WTC11 (cell line): ENCODE measurements at regions not wholly inside any gene's neighbourhood (a gene's known extent, or its start where the extent isn't known, plus 50 kb on each side); places are given as distances from the start of the nearest gene placed in this dataset.

ENCODE experiments used
- ATAC-seq: fragments of 200-7000 bp; cut with Tn5 transposase; 2 replicates; pipeline ENCODE4 v1.10.0; 2021; ENCODE audit warnings: mild to moderate bottlenecking, moderate library complexity
- CTCF ChIA-PET: fragments of 300-600 bp; sonication (Branson Sonifier 250); formaldehyde crosslinking; loops from one replicate; lab custom pipeline; 2021; ENCODE audit warnings: antibody characterized with exemption; lab: Charles Lee
- POLR2A ChIA-PET: fragments of 350-600 bp; sonication (Branson Sonifier 250); formaldehyde crosslinking; loops from one replicate; lab custom pipeline; 2021; ENCODE audit warnings: antibody characterized with exemption; lab: Charles Lee
- DNase-seq: peaks from one replicate; pipeline ENCODE4 v3.0.0; 2021; ENCODE audit warnings: low spot score
- H3K27ac Mint-ChIP-seq: 2 replicates; pipeline ENCODE4 v1.8.0; 2021; ENCODE audit warnings: mixed read lengths
- H3K27me3 Mint-ChIP-seq: 2 replicates; pipeline ENCODE4 v1.8.0; 2021; ENCODE audit warnings: low read depth, mild to moderate bottlenecking, moderate library complexity, mixed read lengths
- H3K36me3 Mint-ChIP-seq: 2 replicates; pipeline ENCODE4 v1.8.0; 2021; ENCODE audit warnings: mixed read lengths
- H3K4me1 Mint-ChIP-seq: 2 replicates; pipeline ENCODE4 v1.8.0; 2022; ENCODE audit warnings: mixed read lengths
- H3K4me3 Mint-ChIP-seq: 2 replicates; pipeline ENCODE4 v1.8.0; 2021; ENCODE audit warnings: mild to moderate bottlenecking, moderate library complexity, mixed read lengths
- H3K9me3 Mint-ChIP-seq: 2 replicates; pipeline ENCODE4 v1.8.0; 2021; ENCODE audit warnings: mixed read lengths
- FOXK1 ChIP-seq: sonication (generic); formaldehyde crosslinking; IDR thresholded peaks from 2 replicates; pipeline ENCODE4 v1.8.0; 2022; ENCODE audit warnings: mild to moderate bottlenecking, moderate library complexity, missing genetic modification reagents
- HMGA2 ChIP-seq: fragments of 250-450 bp; sonication (Bioruptor Pico); IDR thresholded peaks from 2 replicates; pipeline ENCODE4 v1.4.0; 2021; ENCODE audit warnings: mild to moderate bottlenecking, moderate library complexity
- MLX ChIP-seq: sonication (generic); formaldehyde crosslinking; IDR thresholded peaks from 2 replicates; pipeline ENCODE4 v1.8.1; 2023; ENCODE audit warnings: mild to moderate bottlenecking, missing genetic modification reagents, moderate library complexity
- NFATC4 ChIP-seq: fragments of 250-450 bp; sonication (Bioruptor Pico); IDR thresholded peaks from 2 replicates; pipeline ENCODE4 v1.9.0; 2021; ENCODE audit warnings: mild to moderate bottlenecking
- RELA ChIP-seq: sonication (generic); formaldehyde crosslinking; IDR thresholded peaks from 2 replicates; pipeline ENCODE4 v1.8.1; 2022; ENCODE audit warnings: missing genetic modification reagents, mild to moderate bottlenecking, borderline replicate concordance
- SOX15 ChIP-seq: fragments of 250-450 bp; sonication (Bioruptor Pico); IDR thresholded peaks from 2 replicates; pipeline ENCODE4 v1.9.0; 2021; ENCODE audit warnings: mild to moderate bottlenecking
- ZNF232 ChIP-seq: sonication (generic); formaldehyde crosslinking; IDR thresholded peaks from 2 replicates; pipeline ENCODE4 v1.8.0; 2022; ENCODE audit warnings: mild to moderate bottlenecking, missing genetic modification reagents
- ZNF281 ChIP-seq: sonication (generic); formaldehyde crosslinking; IDR thresholded peaks from 2 replicates; pipeline ENCODE4 v1.8.0; 2023; ENCODE audit warnings: mild to moderate bottlenecking, missing genetic modification reagents
- ZNF396 ChIP-seq: fragments of 250-450 bp; sonication (Bioruptor Pico); IDR thresholded peaks from 2 replicates; pipeline ENCODE4 v1.8.0; 2021; ENCODE audit warnings: mild to moderate bottlenecking, moderate library complexity, borderline replicate concordance
- ZNF423 ChIP-seq: fragments of 250-450 bp; sonication (Bioruptor Pico); IDR thresholded peaks from 2 replicates; pipeline ENCODE4 v2.1.2; 2022; ENCODE audit warnings: mild to moderate bottlenecking, moderate library complexity
- ZSCAN18 ChIP-seq: fragments of 250-450 bp; sonication (Bioruptor Pico); IDR thresholded peaks from 2 replicates; pipeline ENCODE4 v2.1.2; 2022; ENCODE audit warnings: mild to moderate bottlenecking, moderate library complexity
- TF ChIP-seq, protein P1 (sequence below): fragments of 200-600 bp; IDR thresholded peaks from 2 replicates; pipeline ENCODE4 v1.8.0; 2022; ENCODE audit warnings: antibody characterized with exemption
- TF ChIP-seq, protein P2 (sequence below): sonication (generic); formaldehyde crosslinking; IDR thresholded peaks from 2 replicates; pipeline ENCODE4 v1.8.1; 2022; ENCODE audit warnings: mild to moderate bottlenecking, moderate library complexity, missing genetic modification reagents
- TF ChIP-seq, protein P3 (sequence below): sonication (generic); formaldehyde crosslinking; IDR thresholded peaks from 2 replicates; pipeline ENCODE4 v1.8.0; 2022; ENCODE audit warnings: mild to moderate bottlenecking, missing genetic modification reagents

DNA sequence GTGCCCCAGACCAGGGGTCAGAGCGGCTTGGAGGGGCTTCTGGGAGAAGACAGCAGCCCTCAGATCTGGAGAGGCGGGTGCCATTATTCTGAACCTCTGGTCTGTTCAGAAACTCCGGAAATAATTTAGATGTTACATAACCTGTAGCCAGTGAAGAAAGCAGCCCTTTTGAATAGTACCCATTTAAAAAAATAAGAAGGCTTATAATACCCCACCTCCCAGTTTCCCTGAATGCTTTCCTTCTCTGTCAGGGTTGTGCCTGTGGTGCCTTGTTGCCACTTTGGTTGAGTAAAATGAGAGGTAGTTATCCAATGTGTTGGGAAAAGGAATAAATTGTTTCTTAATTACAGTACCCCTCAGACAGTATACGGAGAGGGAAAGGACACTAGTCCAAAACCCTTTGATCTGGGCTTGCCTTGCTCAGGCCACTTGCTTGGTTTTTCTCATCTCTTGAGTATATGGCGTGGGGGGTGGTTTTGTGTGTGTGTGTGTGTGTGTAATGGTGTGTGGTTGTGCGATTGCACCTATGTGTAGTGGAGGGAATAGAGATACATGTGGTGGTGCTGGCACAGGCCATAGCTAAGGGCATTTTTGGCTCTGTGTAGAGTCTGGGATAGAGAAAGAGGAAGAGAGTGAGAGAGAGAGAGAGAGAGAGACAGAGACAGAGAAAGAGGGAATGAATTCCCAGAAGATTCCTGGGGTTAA, 59.1 kb upstream of the TLR4 start:
- Mint-ChIP-seq H3K4me1 (peaks cover 6% of the 10 kb centered on the region), H3K4me3 (no peak overlapping the region), H3K27ac (no peak overlapping the region), H3K36me3 (no peaks in the 10 kb centered on the region), H3K27me3 (no peaks in the 10 kb centered on the region), H3K9me3 (no peaks in the 10 kb centered on the region)
- POLR2A ChIA-PET, result no interaction called here
- CTCF ChIA-PET, result interaction anchor here (1.0 to 1.3 kb wide), 4 partner anchors 99 to 158 kb away, joined by 3 to 4 read pairs (median 4); no protein-coding TSS in a partner anchor
- DNase-seq (no peak), ATAC-seq (peak; percentile 48)
- TF ChIP-seq FOXK1 (CRISPR knock-in tag), result no peak
- TF ChIP-seq ZNF423 (CRISPR knock-in tag), result peak; percentile 15; the same call in 1 of the 2 replicates

DNA sequence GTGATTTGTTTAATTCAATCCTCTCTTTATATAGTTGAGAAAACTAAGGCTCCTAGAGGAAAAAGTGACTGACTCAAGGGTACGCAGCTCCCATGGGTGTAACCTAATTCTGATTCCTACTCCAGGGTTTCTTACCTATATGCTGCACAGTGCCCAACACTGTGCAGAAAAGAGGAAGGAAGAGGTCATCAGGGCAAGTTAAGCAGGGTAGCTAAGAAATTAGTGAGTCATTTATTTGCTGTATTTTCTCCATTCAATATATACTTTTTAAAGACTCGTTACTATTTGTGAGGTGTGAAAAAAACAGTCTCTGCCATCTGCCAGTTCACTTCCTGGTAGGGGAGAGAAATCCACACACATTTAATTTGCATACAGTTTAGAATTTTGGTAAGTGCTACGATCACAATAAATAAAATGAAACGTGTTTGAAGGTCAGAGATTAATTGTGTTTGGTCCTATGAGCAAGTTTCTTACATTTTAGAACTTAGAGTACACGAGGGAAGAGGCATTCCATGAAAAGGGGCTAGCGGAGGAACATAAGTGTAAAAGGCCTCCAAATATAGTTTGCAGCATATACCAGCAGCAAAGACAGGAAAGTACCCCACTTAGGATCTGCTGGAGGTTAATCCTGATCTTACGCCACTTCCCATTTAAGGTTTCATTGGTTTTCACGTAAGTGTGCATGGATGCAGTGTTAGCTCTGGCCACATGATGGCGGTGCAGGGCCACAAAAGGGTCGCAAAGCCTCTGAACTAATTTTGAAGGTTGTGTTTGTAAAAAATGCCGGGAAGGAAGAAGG, 59.9 kb upstream of the TLR4 start:
- POLR2A ChIA-PET, result no interaction called here
- TF ChIP-seq ZNF281 (CRISPR knock-in tag), result no peak
- TF ChIP-seq, protein P1, sequence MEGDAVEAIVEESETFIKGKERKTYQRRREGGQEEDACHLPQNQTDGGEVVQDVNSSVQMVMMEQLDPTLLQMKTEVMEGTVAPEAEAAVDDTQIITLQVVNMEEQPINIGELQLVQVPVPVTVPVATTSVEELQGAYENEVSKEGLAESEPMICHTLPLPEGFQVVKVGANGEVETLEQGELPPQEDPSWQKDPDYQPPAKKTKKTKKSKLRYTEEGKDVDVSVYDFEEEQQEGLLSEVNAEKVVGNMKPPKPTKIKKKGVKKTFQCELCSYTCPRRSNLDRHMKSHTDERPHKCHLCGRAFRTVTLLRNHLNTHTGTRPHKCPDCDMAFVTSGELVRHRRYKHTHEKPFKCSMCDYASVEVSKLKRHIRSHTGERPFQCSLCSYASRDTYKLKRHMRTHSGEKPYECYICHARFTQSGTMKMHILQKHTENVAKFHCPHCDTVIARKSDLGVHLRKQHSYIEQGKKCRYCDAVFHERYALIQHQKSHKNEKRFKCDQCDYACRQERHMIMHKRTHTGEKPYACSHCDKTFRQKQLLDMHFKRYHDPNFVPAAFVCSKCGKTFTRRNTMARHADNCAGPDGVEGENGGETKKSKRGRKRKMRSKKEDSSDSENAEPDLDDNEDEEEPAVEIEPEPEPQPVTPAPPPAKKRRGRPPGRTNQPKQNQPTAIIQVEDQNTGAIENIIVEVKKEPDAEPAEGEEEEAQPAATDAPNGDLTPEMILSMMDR, result peak; percentile 89
- H3K4me1 Mint-ChIP-seq, result peaks cover 6% of the 10 kb centered on the region
- H3K36me3 Mint-ChIP-seq, result no peaks in the 10 kb centered on the region
- no peak overlapping the region for H3K4me3 Mint-ChIP-seq
- H3K9me3 Mint-ChIP-seq, result no peaks in the 10 kb centered on the region
- DNase-seq, result peak; percentile 76
- CTCF ChIA-PET, result interaction anchor here (1.0 to 1.3 kb wide), 3 partner anchors 98 to 157 kb away, joined by 3 to 4 read pairs (median 3); no protein-coding TSS in a partner anchor
- no peaks in the 10 kb centered on the region for H3K27me3 Mint-ChIP-seq
- no peak overlapping the region for H3K27ac Mint-ChIP-seq
- peak; percentile 85 for ATAC-seq

DNA sequence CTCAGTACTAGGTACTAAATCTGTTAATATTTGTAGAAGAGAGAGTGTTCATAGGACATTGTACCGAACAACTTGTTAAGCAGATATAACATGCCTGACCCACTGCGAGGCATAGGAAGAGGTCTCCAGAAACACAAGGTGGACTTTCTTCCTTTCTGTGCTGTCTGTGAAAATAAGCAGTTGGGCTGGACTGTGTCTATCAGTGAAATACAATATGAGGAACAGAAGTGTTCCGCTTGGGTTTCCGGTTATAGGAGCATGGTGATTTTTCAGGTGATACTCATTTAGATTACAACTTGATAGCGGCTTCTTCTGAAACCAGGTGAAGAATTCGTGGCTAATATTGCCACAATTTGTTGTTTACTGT, 60.9 kb upstream of the TLR4 start:
- ChIA-PET CTCF (interaction anchor here (1.7 kb wide), 1 partner anchor 156 kb away, joined by 7 read pairs; no protein-coding TSS in a partner anchor), POLR2A (no interaction called here)
- TF ChIP-seq, protein P2, sequence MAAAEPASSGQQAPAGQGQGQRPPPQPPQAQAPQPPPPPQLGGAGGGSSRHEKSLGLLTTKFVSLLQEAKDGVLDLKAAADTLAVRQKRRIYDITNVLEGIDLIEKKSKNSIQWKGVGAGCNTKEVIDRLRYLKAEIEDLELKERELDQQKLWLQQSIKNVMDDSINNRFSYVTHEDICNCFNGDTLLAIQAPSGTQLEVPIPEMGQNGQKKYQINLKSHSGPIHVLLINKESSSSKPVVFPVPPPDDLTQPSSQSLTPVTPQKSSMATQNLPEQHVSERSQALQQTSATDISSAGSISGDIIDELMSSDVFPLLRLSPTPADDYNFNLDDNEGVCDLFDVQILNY (CRISPR knock-in tag), result no peak
- TF ChIP-seq SOX15 (CRISPR knock-in tag) (no peak), MLX (no peak), ZSCAN18 (CRISPR knock-in tag) (no peak), HMGA2 (CRISPR knock-in tag) (no peak), ZNF396 (CRISPR knock-in tag) (no peak), ZNF232 (CRISPR knock-in tag) (no peak), RELA (CRISPR knock-in tag) (no peak), NFATC4 (CRISPR knock-in tag) (no peak)
- TF ChIP-seq, protein P3, sequence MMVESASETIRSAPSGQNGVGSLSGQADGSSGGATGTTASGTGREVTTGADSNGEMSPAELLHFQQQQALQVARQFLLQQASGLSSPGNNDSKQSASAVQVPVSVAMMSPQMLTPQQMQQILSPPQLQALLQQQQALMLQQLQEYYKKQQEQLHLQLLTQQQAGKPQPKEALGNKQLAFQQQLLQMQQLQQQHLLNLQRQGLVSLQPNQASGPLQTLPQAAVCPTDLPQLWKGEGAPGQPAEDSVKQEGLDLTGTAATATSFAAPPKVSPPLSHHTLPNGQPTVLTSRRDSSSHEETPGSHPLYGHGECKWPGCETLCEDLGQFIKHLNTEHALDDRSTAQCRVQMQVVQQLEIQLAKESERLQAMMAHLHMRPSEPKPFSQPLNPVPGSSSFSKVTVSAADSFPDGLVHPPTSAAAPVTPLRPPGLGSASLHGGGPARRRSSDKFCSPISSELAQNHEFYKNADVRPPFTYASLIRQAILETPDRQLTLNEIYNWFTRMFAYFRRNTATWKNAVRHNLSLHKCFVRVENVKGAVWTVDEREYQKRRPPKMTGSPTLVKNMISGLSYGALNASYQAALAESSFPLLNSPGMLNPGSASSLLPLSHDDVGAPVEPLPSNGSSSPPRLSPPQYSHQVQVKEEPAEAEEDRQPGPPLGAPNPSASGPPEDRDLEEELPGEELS (CRISPR knock-in tag), result no peak
- ATAC-seq (no peak), DNase-seq (no peak)
- Mint-ChIP-seq H3K9me3 (no peaks in the 10 kb centered on the region), H3K27me3 (no peaks in the 10 kb centered on the region), H3K27ac (no peak overlapping the region), H3K36me3 (no peaks in the 10 kb centered on the region), H3K4me1 (peaks cover 6% of the 10 kb centered on the region), H3K4me3 (no peak overlapping the region)
